ENCODE measurements at regions not wholly inside any gene's neighbourhood (a gene's known extent, or its start where the extent isn't known, plus 50 kb on each side); places are given as distances from the start of the nearest gene placed in this dataset.

DNA sequence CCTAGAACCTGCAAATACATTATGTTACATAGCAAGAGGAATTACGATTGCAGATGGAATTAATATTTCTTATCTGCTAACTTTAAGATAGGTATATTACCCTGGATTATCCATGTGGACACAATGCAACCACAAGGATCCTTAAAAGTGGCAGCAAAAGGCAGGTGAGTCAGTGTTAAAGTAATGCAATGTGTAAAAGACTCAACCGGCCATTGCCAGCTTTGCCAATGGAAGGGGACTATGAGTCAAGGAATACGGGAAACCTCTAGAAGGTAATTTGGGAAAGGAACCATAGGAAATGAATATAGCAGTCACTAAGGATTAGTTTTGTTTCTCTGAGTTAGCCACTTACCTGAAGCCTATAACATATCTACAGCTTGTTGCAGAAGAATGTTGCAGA, 692.1 kb upstream of the ZP4 start:
- TF ChIP-seq, protein P1, sequence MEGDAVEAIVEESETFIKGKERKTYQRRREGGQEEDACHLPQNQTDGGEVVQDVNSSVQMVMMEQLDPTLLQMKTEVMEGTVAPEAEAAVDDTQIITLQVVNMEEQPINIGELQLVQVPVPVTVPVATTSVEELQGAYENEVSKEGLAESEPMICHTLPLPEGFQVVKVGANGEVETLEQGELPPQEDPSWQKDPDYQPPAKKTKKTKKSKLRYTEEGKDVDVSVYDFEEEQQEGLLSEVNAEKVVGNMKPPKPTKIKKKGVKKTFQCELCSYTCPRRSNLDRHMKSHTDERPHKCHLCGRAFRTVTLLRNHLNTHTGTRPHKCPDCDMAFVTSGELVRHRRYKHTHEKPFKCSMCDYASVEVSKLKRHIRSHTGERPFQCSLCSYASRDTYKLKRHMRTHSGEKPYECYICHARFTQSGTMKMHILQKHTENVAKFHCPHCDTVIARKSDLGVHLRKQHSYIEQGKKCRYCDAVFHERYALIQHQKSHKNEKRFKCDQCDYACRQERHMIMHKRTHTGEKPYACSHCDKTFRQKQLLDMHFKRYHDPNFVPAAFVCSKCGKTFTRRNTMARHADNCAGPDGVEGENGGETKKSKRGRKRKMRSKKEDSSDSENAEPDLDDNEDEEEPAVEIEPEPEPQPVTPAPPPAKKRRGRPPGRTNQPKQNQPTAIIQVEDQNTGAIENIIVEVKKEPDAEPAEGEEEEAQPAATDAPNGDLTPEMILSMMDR (IDR thresholded peaks at IDR 0.05): no peak
- TF ChIP-seq NR2C2 (CRISPR knock-in tag; IDR thresholded peaks at IDR 0.05): no peak
- TF ChIP-seq, protein P2, sequence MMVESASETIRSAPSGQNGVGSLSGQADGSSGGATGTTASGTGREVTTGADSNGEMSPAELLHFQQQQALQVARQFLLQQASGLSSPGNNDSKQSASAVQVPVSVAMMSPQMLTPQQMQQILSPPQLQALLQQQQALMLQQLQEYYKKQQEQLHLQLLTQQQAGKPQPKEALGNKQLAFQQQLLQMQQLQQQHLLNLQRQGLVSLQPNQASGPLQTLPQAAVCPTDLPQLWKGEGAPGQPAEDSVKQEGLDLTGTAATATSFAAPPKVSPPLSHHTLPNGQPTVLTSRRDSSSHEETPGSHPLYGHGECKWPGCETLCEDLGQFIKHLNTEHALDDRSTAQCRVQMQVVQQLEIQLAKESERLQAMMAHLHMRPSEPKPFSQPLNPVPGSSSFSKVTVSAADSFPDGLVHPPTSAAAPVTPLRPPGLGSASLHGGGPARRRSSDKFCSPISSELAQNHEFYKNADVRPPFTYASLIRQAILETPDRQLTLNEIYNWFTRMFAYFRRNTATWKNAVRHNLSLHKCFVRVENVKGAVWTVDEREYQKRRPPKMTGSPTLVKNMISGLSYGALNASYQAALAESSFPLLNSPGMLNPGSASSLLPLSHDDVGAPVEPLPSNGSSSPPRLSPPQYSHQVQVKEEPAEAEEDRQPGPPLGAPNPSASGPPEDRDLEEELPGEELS (CRISPR knock-in tag; IDR thresholded peaks at IDR 0.05): no peak
- TF ChIP-seq ZBTB21 (CRISPR knock-in tag; IDR thresholded peaks at IDR 0.05; ENCODE audit: borderline replicate concordance): no peak
- no peak for TF ChIP-seq ATF1 (CRISPR knock-in tag; IDR thresholded peaks at IDR 0.05)
- TF ChIP-seq, protein P3, sequence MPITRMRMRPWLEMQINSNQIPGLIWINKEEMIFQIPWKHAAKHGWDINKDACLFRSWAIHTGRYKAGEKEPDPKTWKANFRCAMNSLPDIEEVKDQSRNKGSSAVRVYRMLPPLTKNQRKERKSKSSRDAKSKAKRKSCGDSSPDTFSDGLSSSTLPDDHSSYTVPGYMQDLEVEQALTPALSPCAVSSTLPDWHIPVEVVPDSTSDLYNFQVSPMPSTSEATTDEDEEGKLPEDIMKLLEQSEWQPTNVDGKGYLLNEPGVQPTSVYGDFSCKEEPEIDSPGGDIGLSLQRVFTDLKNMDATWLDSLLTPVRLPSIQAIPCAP (CRISPR knock-in tag; IDR thresholded peaks at IDR 0.05): no peak
- no peak for TF ChIP-seq SP1 (CRISPR knock-in tag; conservative IDR thresholded peaks at IDR 0.05)
- TF ChIP-seq ESRRA (CRISPR knock-in tag; IDR thresholded peaks at IDR 0.05; ENCODE audit: borderline replicate concordance): no peak
- TF ChIP-seq, protein P4, sequence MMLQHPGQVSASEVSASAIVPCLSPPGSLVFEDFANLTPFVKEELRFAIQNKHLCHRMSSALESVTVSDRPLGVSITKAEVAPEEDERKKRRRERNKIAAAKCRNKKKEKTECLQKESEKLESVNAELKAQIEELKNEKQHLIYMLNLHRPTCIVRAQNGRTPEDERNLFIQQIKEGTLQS (CRISPR knock-in tag; conservative IDR thresholded peaks at IDR 0.05): no peak
- TF ChIP-seq NFATC4 (CRISPR knock-in tag; IDR thresholded peaks at IDR 0.05): no peak
- TF ChIP-seq, protein P5, sequence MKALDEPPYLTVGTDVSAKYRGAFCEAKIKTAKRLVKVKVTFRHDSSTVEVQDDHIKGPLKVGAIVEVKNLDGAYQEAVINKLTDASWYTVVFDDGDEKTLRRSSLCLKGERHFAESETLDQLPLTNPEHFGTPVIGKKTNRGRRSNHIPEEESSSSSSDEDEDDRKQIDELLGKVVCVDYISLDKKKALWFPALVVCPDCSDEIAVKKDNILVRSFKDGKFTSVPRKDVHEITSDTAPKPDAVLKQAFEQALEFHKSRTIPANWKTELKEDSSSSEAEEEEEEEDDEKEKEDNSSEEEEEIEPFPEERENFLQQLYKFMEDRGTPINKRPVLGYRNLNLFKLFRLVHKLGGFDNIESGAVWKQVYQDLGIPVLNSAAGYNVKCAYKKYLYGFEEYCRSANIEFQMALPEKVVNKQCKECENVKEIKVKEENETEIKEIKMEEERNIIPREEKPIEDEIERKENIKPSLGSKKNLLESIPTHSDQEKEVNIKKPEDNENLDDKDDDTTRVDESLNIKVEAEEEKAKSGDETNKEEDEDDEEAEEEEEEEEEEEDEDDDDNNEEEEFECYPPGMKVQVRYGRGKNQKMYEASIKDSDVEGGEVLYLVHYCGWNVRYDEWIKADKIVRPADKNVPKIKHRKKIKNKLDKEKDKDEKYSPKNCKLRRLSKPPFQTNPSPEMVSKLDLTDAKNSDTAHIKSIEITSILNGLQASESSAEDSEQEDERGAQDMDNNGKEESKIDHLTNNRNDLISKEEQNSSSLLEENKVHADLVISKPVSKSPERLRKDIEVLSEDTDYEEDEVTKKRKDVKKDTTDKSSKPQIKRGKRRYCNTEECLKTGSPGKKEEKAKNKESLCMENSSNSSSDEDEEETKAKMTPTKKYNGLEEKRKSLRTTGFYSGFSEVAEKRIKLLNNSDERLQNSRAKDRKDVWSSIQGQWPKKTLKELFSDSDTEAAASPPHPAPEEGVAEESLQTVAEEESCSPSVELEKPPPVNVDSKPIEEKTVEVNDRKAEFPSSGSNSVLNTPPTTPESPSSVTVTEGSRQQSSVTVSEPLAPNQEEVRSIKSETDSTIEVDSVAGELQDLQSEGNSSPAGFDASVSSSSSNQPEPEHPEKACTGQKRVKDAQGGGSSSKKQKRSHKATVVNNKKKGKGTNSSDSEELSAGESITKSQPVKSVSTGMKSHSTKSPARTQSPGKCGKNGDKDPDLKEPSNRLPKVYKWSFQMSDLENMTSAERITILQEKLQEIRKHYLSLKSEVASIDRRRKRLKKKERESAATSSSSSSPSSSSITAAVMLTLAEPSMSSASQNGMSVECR (CRISPR knock-in tag; IDR thresholded peaks at IDR 0.05; ENCODE audit: borderline replicate concordance): no peak
- no peak for TF ChIP-seq NFE2L1 (CRISPR knock-in tag; IDR thresholded peaks at IDR 0.05)
